ENCODE measurements at regions not wholly inside any gene's neighbourhood (a gene's known extent, or its start where the extent isn't known, plus 50 kb on each side); places are given as distances from the start of the nearest gene placed in this dataset.

DNA sequence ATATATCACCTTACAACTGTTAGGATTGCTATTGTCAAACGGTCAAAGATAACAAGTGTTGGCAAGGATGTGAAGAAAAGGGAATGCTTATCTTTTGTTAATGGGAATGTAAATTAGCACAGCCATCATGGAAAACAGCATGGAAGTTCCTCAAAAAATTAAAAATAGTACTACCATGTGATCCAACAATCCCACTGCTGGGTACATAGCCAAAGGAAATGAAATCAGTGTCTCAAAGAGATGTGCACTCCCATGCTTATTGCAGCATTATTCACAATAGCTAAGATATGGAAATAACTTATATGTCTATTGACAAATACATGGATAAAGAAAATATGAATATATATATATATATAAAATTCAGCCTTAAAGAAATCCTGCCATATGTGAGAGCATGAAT lies 274.6 kb downstream of the EDEM1 start:
- TF ChIP-seq, protein P1, sequence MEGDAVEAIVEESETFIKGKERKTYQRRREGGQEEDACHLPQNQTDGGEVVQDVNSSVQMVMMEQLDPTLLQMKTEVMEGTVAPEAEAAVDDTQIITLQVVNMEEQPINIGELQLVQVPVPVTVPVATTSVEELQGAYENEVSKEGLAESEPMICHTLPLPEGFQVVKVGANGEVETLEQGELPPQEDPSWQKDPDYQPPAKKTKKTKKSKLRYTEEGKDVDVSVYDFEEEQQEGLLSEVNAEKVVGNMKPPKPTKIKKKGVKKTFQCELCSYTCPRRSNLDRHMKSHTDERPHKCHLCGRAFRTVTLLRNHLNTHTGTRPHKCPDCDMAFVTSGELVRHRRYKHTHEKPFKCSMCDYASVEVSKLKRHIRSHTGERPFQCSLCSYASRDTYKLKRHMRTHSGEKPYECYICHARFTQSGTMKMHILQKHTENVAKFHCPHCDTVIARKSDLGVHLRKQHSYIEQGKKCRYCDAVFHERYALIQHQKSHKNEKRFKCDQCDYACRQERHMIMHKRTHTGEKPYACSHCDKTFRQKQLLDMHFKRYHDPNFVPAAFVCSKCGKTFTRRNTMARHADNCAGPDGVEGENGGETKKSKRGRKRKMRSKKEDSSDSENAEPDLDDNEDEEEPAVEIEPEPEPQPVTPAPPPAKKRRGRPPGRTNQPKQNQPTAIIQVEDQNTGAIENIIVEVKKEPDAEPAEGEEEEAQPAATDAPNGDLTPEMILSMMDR (conservative IDR thresholded peaks at IDR 0.05): no peak
- TF ChIP-seq EZH2 (IDR thresholded peaks at IDR 0.05; ENCODE audit: low read depth): no peak
